ENCODE measurements at regions not wholly inside any gene's neighbourhood (a gene's known extent, or its start where the extent isn't known, plus 50 kb on each side); places are given as distances from the start of the nearest gene placed in this dataset.
"Not testable (repeated sequence)": the region's sequence is repeated elsewhere in the genome, so short reads cannot be mapped to it uniquely, and the experiment has no call there.

GRCh38 chr9:104386425-104387069 is 117.5 kb upstream of the OR13F1 start:
- H3K36me3 ChIP-seq: no peaks in the 10 kb centered on the region
- H3K9me3 ChIP-seq: no peaks in the 10 kb centered on the region
- H3K4me3 ChIP-seq: no peak overlapping the region
- H3K27me3 ChIP-seq: no peaks in the 10 kb centered on the region
- intact Hi-C loops (cut with DNase I): loop anchor here (5.0 kb wide), 2 partner anchors 356 to 359 kb away; no protein-coding TSS in a partner anchor
- no peak overlapping the region for H3K27ac ChIP-seq (replicated peaks in 1 of 4)
- no peak for DNase-seq (ENCODE audit: extremely low spot score)
- H3K4me1 ChIP-seq: no peaks in the 10 kb centered on the region
- WGBS: 4% methylated on average over 1 of the region's 1 CpG
- TF ChIP-seq EP300 (IDR thresholded peaks at IDR 0.05) (no peak), CTCF (IDR thresholded peaks at IDR 0.05) (peak; percentile 30 to 74 (median 58))

- DNase-seq (ENCODE audit: extremely low spot score): no peak
- H3K4me1 ChIP-seq: no peaks in the 10 kb centered on the region
- no peak overlapping the region for H3K4me3 ChIP-seq
- no peaks in the 10 kb centered on the region for H3K27me3 ChIP-seq
- TF ChIP-seq EP300 (IDR thresholded peaks at IDR 0.05) (no peak), POLR2A (IDR thresholded peaks at IDR 0.05; ENCODE audit: low read depth) (no peak), POLR2AphosphoS5 (IDR thresholded peaks at IDR 0.05) (no peak), CTCF (IDR thresholded peaks at IDR 0.05) (no peak)
- intact Hi-C loops (cut with DNase I): loop anchor here (5.0 kb wide), 2 partner anchors 354 to 361 kb away; no protein-coding TSS in a partner anchor
- no peaks in the 10 kb centered on the region for H3K9me3 ChIP-seq
- H3K36me3 ChIP-seq: no peaks in the 10 kb centered on the region
- no peak overlapping the region for H3K27ac ChIP-seq (replicated peaks in 1 of 4)
- WGBS: 66% methylated on average over 3 of the region's 3 CpGs
Observed at GRCh38 chr9:104388071-104388470, 116.0 kb upstream of the OR13F1 start.

DNA sequence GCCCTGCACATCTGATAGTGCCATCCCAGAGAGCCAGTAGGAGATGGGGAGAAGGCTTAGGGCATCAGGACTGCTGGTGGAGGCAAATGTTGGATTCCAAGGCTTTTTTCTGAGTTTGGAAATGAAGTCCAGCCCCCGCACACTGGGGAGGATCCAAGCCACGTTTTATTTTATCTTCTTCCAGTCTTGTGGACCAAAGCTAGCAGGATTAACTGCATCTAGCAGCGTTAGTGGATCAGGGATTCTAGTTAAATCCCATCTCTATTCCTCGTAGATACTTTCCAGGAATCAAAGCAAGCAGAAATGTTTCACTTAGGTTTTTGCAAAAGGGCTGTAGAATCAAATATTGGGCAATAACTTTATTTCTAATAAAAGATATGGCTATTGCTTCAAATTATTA is 114.7 kb upstream of the OR13F1 start:
- 84% methylated on average over 4 of the region's 4 CpGs for whole genome bisulfite sequencing
- no peaks in the 10 kb centered on the region for H3K9me3 ChIP-seq
- DNase-seq (ENCODE audit: extremely low spot score): no peak
- TF ChIP-seq POLR2AphosphoS5 (IDR thresholded peaks at IDR 0.05) (no peak), POLR2A (IDR thresholded peaks at IDR 0.05; ENCODE audit: low read depth) (no peak), EP300 (IDR thresholded peaks at IDR 0.05) (no peak), CTCF (IDR thresholded peaks at IDR 0.05) (no peak)
- H3K4me3 ChIP-seq: no peak overlapping the region
- no peak overlapping the region for H3K27ac ChIP-seq (replicated peaks in 1 of 4)
- intact Hi-C loops (cut with DNase I): loop anchor here (5.0 kb wide), 2 partner anchors 353 to 362 kb away; no protein-coding TSS in a partner anchor
- H3K4me1 ChIP-seq: no peaks in the 10 kb centered on the region
- no peaks in the 10 kb centered on the region for H3K27me3 ChIP-seq
- H3K36me3 ChIP-seq: no peaks in the 10 kb centered on the region

GRCh38 chr9:104394901-104395300 is 109.2 kb upstream of the OR13F1 start:
- H3K36me3 ChIP-seq; H3K9me3 ChIP-seq; H3K27me3 ChIP-seq; intact Hi-C loops (cut with DNase I); H3K4me3 ChIP-seq; DNase-seq (ENCODE audit: extremely low spot score); H3K4me1 ChIP-seq; H3K27ac ChIP-seq (replicated peaks in 1 of 4): not testable (repeated sequence)
- WGBS: 71% methylated on average over 5 of the region's 10 CpGs

DNA sequence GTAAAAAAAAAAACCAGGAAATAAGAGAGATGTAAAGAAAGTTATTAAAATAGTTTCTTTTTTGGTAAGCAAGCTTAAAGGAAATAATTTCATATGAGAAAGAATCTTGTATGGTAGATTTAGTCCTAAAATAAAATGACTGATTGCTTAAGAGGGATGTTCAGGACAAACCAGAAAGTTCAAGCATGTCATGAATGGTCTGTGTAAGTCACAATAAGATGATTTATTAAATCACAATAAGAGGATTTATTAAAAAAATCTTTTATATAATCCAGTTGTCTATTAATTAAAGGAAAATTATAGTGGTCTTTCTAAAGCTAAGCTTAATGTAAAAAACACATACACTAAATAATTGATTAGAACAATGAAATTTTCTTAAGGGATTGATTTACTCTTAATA is 91.8 kb upstream of the OR13F1 start:
- Histone ChIP-seq H3K4me1 (no peaks in the 10 kb centered on the region), H3K36me3 (no peaks in the 10 kb centered on the region), H3K9me3 (no peaks in the 10 kb centered on the region), H3K4me3 (no peak overlapping the region), H3K27ac (replicated peaks in 1 of 4) (no peak overlapping the region), H3K27me3 (no peaks in the 10 kb centered on the region)
- intact Hi-C loops (cut with DNase I): no loop called here
- no peak for TF ChIP-seq CTCF (IDR thresholded peaks at IDR 0.05)
- TF ChIP-seq POLR2AphosphoS5 (IDR thresholded peaks at IDR 0.05): no peak
- TF ChIP-seq POLR2A (IDR thresholded peaks at IDR 0.05; ENCODE audit: low read depth): no peak
- no peak for TF ChIP-seq EP300 (IDR thresholded peaks at IDR 0.05)
- no peak for DNase-seq (ENCODE audit: extremely low spot score)
